ENCODE measurements at regions not wholly inside any gene's neighbourhood (a gene's known extent, or its start where the extent isn't known, plus 50 kb on each side); places are given as distances from the start of the nearest gene placed in this dataset.

- no peak for TF ChIP-seq USF1 (IDR thresholded peaks at IDR 0.05; ENCODE audit: borderline replicate concordance, low read depth)
- TF ChIP-seq FOSL2 (IDR thresholded peaks at IDR 0.05; ENCODE audit: borderline replicate concordance, low read depth), result no peak
- TF ChIP-seq SIN3A (IDR thresholded peaks at IDR 0.05; ENCODE audit: borderline replicate concordance, low read depth, low read length), result no peak
- TF ChIP-seq MAX (IDR thresholded peaks at IDR 0.05; ENCODE audit: low read depth), result no peak
- TF ChIP-seq TAF1 (IDR thresholded peaks at IDR 0.05; ENCODE audit: borderline replicate concordance, low read depth, low read length), result no peak
- TF ChIP-seq REST (IDR thresholded peaks at IDR 0.05; ENCODE audit: low read depth, low read length), result no peak
- no peak for TF ChIP-seq CTCF (IDR thresholded peaks at IDR 0.05)
- no peak for TF ChIP-seq ELF1 (IDR thresholded peaks at IDR 0.05)
Observed at GRCh38 chr14:97843066-97843465, 1045.9 kb downstream of the VRK1 start (continued).

GRCh38 chr14:97844042-97844441 is 1046.9 kb downstream of the VRK1 start:
- Histone ChIP-seq H3K27ac (ENCODE audit: low read depth in 2 of 2, low read length in 1 of 2) (no peak overlapping the region), H3K27me3 (ENCODE audit: insufficient read depth) (no peaks in the 10 kb centered on the region), H3K9me3 (no peaks in the 10 kb centered on the region), H3K9ac (no peak overlapping the region), H3K4me1 (ENCODE audit: control insufficient read depth in 1 of 2, insufficient read depth in 2 of 2, low read depth in 1 of 2, low read length in 1 of 2) (no peaks in the 10 kb centered on the region), H4K20me1 (ENCODE audit: insufficient read depth) (no peaks in the 10 kb centered on the region), H3F3A (replicated peaks; ENCODE audit: insufficient read depth) (no peaks in the 10 kb centered on the region), H3K4me3 (ENCODE audit: low read depth in 2 of 2, low read length in 1 of 2) (no peak overlapping the region), H3K4me2 (no peak overlapping the region), H3K36me3 (replicated peaks in 1 of 2; ENCODE audit: control insufficient read depth in 1 of 2, insufficient read depth in 2 of 2, low read length in 1 of 2) (no peaks in the 10 kb centered on the region), H3K79me2 (ENCODE audit: insufficient read depth) (no peaks in the 10 kb centered on the region), H3K9me2 (no peaks in the 10 kb centered on the region), H2AFZ (ENCODE audit: low read depth) (no peak overlapping the region)
- POLR2A ChIA-PET, result no interaction called here
- CTCF ChIA-PET, result no interaction called here
- TF ChIP-seq EP300 (IDR thresholded peaks at IDR 0.05; ENCODE audit: borderline replicate concordance in 1 of 2, low read depth in 1 of 2, low read length in 1 of 2), result no peak
- TF ChIP-seq SIN3A (IDR thresholded peaks at IDR 0.05; ENCODE audit: borderline replicate concordance, low read depth, low read length), result no peak
- no peak for TF ChIP-seq ELF1 (IDR thresholded peaks at IDR 0.05)
- TF ChIP-seq MXI1 (IDR thresholded peaks at IDR 0.05; ENCODE audit: low read depth, low read length), result no peak
- no peak for TF ChIP-seq FOSL2 (IDR thresholded peaks at IDR 0.05; ENCODE audit: borderline replicate concordance, low read depth)
- no peak for TF ChIP-seq IRF3 (IDR thresholded peaks at IDR 0.05; ENCODE audit: low read depth, low read length)
- TF ChIP-seq GABPA (IDR thresholded peaks at IDR 0.05; ENCODE audit: low read depth), result no peak
- TF ChIP-seq RCOR1 (IDR thresholded peaks at IDR 0.05; ENCODE audit: low read length), result no peak
- no peak for TF ChIP-seq MAX (IDR thresholded peaks at IDR 0.05; ENCODE audit: low read depth)
- no peak for TF ChIP-seq ZBTB33 (IDR thresholded peaks at IDR 0.05; ENCODE audit: borderline replicate concordance, low read depth)
- TF ChIP-seq GATA2 (CRISPR knock-in tag; IDR thresholded peaks at IDR 0.05), result no peak
- TF ChIP-seq FOXJ3 (CRISPR knock-in tag; IDR thresholded peaks at IDR 0.05), result no peak
- TF ChIP-seq USF1 (IDR thresholded peaks at IDR 0.05; ENCODE audit: borderline replicate concordance, low read depth), result no peak
- no peak for TF ChIP-seq EZH2phosphoT487 (IDR thresholded peaks at IDR 0.05; ENCODE audit: borderline replicate concordance, low read depth)
- no peak for TF ChIP-seq JUND (IDR thresholded peaks at IDR 0.05)
- no peak for TF ChIP-seq RAD21 (IDR thresholded peaks at IDR 0.05; ENCODE audit: low read length)
- DNase-seq, result no peak
- WGBS (ENCODE audit: low lambda C conversion rate), result 0% methylated on average over 1 of the region's 2 CpGs

All from SK-N-SH (cell line).